ENCODE measurements at regions not wholly inside any gene's neighbourhood (a gene's known extent, or its start where the extent isn't known, plus 50 kb on each side); places are given as distances from the start of the nearest gene placed in this dataset.

DNA sequence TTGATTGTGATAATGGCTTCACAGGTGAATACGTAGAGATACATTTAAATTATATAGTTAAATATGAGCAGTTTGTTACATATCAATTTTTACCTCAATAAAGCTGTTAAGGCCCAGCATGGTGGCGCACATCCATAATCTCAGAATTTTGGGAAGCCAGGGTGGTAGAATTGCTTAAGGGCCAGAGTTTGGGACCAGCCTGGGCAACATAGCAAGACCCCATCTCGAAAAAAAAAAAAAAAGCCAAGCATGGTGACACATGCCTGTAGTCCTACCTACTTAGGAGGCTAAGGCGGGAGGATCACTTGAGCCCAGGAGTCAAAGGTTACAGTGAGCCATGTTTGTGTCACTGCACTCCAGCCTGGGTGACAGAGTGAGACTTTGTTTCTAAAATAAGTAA is 138.7 kb upstream of the TMEM161B start:
- no peak for DNase-seq (ENCODE audit: low spot score)
- 89% methylated on average over 4 of the region's 4 CpGs for WGBS
- no peaks in the 10 kb centered on the region for H3K4me1 ChIP-seq (ENCODE audit: control insufficient read depth in 4 of 4, insufficient read depth in 4 of 4, low read length in 3 of 4)
- H3K4me3 ChIP-seq (ENCODE audit: low read depth in 1 of 3, low read length in 3 of 3) = no peak overlapping the region
- H3K36me3 ChIP-seq (ENCODE audit: control insufficient read depth in 4 of 4, insufficient read depth in 3 of 4, low read depth in 1 of 4, low read length in 3 of 4) = no peaks in the 10 kb centered on the region
- no peak for TF ChIP-seq YY1 (IDR thresholded peaks at IDR 0.05)
- TF ChIP-seq SP1 (IDR thresholded peaks at IDR 0.05) = no peak
- no peak for TF ChIP-seq GABPA (IDR thresholded peaks at IDR 0.05 in 1 of 2, conservative IDR thresholded peaks at IDR 0.05 in 1 of 2)
- no peak overlapping the region for H3K27ac ChIP-seq (ENCODE audit: low read depth in 1 of 2, low read length in 2 of 2)
- no peaks in the 10 kb centered on the region for H3K9me3 ChIP-seq (ENCODE audit: control insufficient read depth in 4 of 4, low read length in 3 of 4)
- H3K27me3 ChIP-seq (ENCODE audit: control insufficient read depth in 4 of 4, insufficient read depth in 4 of 4, low read length in 3 of 4) = no peaks in the 10 kb centered on the region
- H3K9ac ChIP-seq (ENCODE audit: low read depth in 1 of 2, low read length in 2 of 2) = no peak overlapping the region

DNA sequence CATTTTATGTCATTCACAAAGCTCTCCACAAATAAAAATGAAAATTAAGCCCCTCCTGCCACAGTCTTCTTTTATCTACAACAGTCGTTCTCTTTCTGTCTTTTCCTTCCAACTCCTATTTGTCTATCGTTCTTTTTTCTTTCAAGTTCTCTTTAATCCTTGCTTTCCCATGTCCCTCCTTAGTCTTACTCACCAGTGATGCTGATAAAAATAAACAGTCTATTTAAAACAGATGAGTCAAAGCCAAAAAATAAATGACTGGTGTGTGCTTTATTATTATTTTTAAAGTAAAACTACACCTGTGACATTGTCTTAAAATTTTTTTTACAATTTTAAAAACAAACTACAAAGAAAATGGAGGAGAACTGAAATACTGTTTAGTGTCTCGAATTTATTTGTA is 137.1 kb upstream of the TMEM161B start:
- Histone ChIP-seq H3K36me3 (ENCODE audit: control insufficient read depth in 4 of 4, insufficient read depth in 3 of 4, low read depth in 1 of 4, low read length in 3 of 4) (no peaks in the 10 kb centered on the region), H3K9ac (ENCODE audit: low read depth in 1 of 2, low read length in 2 of 2) (no peak overlapping the region), H3K4me1 (ENCODE audit: control insufficient read depth in 4 of 4, insufficient read depth in 4 of 4, low read length in 3 of 4) (no peaks in the 10 kb centered on the region), H3K4me3 (ENCODE audit: low read depth in 1 of 3, low read length in 3 of 3) (no peak overlapping the region), H3K27ac (ENCODE audit: low read depth in 1 of 2, low read length in 2 of 2) (no peak overlapping the region), H3K9me3 (ENCODE audit: control insufficient read depth in 4 of 4, low read length in 3 of 4) (no peaks in the 10 kb centered on the region), H3K27me3 (ENCODE audit: control insufficient read depth in 4 of 4, insufficient read depth in 4 of 4, low read length in 3 of 4) (no peaks in the 10 kb centered on the region)
- TF ChIP-seq, protein P1, sequence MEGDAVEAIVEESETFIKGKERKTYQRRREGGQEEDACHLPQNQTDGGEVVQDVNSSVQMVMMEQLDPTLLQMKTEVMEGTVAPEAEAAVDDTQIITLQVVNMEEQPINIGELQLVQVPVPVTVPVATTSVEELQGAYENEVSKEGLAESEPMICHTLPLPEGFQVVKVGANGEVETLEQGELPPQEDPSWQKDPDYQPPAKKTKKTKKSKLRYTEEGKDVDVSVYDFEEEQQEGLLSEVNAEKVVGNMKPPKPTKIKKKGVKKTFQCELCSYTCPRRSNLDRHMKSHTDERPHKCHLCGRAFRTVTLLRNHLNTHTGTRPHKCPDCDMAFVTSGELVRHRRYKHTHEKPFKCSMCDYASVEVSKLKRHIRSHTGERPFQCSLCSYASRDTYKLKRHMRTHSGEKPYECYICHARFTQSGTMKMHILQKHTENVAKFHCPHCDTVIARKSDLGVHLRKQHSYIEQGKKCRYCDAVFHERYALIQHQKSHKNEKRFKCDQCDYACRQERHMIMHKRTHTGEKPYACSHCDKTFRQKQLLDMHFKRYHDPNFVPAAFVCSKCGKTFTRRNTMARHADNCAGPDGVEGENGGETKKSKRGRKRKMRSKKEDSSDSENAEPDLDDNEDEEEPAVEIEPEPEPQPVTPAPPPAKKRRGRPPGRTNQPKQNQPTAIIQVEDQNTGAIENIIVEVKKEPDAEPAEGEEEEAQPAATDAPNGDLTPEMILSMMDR (IDR thresholded peaks at IDR 0.05; ENCODE audit: low read depth, low read length, missing input control) = no peak
- no peak for TF ChIP-seq NR2F2 (IDR thresholded peaks at IDR 0.05)
- no peak for TF ChIP-seq RAD21 (IDR thresholded peaks at IDR 0.05)
- no peak for TF ChIP-seq HNF4G (IDR thresholded peaks at IDR 0.05)
- TF ChIP-seq TAF1 (conservative IDR thresholded peaks at IDR 0.05) = no peak
- no peak for TF ChIP-seq FOXA2 (IDR thresholded peaks at IDR 0.05)
- TF ChIP-seq, protein P2, sequence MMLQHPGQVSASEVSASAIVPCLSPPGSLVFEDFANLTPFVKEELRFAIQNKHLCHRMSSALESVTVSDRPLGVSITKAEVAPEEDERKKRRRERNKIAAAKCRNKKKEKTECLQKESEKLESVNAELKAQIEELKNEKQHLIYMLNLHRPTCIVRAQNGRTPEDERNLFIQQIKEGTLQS (IDR thresholded peaks at IDR 0.05) = no peak
- TF ChIP-seq, protein P3, sequence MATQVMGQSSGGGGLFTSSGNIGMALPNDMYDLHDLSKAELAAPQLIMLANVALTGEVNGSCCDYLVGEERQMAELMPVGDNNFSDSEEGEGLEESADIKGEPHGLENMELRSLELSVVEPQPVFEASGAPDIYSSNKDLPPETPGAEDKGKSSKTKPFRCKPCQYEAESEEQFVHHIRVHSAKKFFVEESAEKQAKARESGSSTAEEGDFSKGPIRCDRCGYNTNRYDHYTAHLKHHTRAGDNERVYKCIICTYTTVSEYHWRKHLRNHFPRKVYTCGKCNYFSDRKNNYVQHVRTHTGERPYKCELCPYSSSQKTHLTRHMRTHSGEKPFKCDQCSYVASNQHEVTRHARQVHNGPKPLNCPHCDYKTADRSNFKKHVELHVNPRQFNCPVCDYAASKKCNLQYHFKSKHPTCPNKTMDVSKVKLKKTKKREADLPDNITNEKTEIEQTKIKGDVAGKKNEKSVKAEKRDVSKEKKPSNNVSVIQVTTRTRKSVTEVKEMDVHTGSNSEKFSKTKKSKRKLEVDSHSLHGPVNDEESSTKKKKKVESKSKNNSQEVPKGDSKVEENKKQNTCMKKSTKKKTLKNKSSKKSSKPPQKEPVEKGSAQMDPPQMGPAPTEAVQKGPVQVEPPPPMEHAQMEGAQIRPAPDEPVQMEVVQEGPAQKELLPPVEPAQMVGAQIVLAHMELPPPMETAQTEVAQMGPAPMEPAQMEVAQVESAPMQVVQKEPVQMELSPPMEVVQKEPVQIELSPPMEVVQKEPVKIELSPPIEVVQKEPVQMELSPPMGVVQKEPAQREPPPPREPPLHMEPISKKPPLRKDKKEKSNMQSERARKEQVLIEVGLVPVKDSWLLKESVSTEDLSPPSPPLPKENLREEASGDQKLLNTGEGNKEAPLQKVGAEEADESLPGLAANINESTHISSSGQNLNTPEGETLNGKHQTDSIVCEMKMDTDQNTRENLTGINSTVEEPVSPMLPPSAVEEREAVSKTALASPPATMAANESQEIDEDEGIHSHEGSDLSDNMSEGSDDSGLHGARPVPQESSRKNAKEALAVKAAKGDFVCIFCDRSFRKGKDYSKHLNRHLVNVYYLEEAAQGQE (IDR thresholded peaks at IDR 0.05) = no peak
- TF ChIP-seq YY1 (IDR thresholded peaks at IDR 0.05) = no peak
- 83% methylated on average over 3 of the region's 3 CpGs for WGBS
- no peak for DNase-seq (ENCODE audit: low spot score)

DNA sequence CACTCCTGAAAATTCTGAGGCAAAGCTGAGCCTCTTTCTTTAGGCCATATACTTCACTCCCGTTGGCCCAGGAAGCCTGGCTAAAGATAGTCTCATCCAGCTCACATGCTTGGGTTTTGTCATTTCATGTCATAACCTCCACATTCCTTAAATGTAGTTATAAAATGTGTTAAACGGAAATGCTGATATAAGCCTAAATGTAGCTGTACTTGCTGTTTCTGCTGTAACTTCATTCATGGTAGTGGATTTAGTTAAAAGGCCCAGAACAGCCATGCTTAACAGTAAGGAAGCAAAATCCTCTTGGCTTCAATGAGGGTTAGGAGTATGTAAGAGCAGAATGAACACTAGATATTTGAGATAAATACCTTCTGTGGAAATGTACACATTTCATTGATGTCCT is 135.8 kb upstream of the TMEM161B start:
- no peak overlapping the region for H3K27ac ChIP-seq (ENCODE audit: low read depth in 1 of 2, low read length in 2 of 2)
- WGBS = 87% methylated on average over 2 of the region's 2 CpGs
- no peak for DNase-seq (ENCODE audit: low spot score)
- H3K9me3 ChIP-seq (ENCODE audit: control insufficient read depth in 4 of 4, low read length in 3 of 4) = no peaks in the 10 kb centered on the region
- H3K4me3 ChIP-seq (ENCODE audit: low read depth in 1 of 3, low read length in 3 of 3) = no peak overlapping the region
- H3K4me1 ChIP-seq (ENCODE audit: control insufficient read depth in 4 of 4, insufficient read depth in 4 of 4, low read length in 3 of 4) = no peaks in the 10 kb centered on the region
- no peaks in the 10 kb centered on the region for H3K27me3 ChIP-seq (ENCODE audit: control insufficient read depth in 4 of 4, insufficient read depth in 4 of 4, low read length in 3 of 4)
- H3K36me3 ChIP-seq (ENCODE audit: control insufficient read depth in 4 of 4, insufficient read depth in 3 of 4, low read depth in 1 of 4, low read length in 3 of 4) = no peaks in the 10 kb centered on the region
- H3K9ac ChIP-seq (ENCODE audit: low read depth in 1 of 2, low read length in 2 of 2) = no peak overlapping the region
- TF ChIP-seq SP1 (IDR thresholded peaks at IDR 0.05) = no peak
- no peak for TF ChIP-seq GABPA (IDR thresholded peaks at IDR 0.05 in 1 of 2, conservative IDR thresholded peaks at IDR 0.05 in 1 of 2)
- no peak for TF ChIP-seq JUND (IDR thresholded peaks at IDR 0.05)
- TF ChIP-seq TAF1 (conservative IDR thresholded peaks at IDR 0.05) = no peak
- TF ChIP-seq YY1 (IDR thresholded peaks at IDR 0.05) = no peak
- TF ChIP-seq, protein P4, sequence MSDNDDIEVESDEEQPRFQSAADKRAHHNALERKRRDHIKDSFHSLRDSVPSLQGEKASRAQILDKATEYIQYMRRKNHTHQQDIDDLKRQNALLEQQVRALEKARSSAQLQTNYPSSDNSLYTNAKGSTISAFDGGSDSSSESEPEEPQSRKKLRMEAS (IDR thresholded peaks at IDR 0.05) = no peak
- TF ChIP-seq, protein P3 (IDR thresholded peaks at IDR 0.05) = no peak
- TF ChIP-seq HNF4A (conservative IDR thresholded peaks at IDR 0.05) = no peak
- TF ChIP-seq, protein P1 (IDR thresholded peaks at IDR 0.05; ENCODE audit: low read depth, low read length, missing input control) = no peak
- TF ChIP-seq RAD21 (IDR thresholded peaks at IDR 0.05) = no peak
